ENCODE measurements at regions not wholly inside any gene's neighbourhood (a gene's known extent, or its start where the extent isn't known, plus 50 kb on each side); places are given as distances from the start of the nearest gene placed in this dataset.

DNA sequence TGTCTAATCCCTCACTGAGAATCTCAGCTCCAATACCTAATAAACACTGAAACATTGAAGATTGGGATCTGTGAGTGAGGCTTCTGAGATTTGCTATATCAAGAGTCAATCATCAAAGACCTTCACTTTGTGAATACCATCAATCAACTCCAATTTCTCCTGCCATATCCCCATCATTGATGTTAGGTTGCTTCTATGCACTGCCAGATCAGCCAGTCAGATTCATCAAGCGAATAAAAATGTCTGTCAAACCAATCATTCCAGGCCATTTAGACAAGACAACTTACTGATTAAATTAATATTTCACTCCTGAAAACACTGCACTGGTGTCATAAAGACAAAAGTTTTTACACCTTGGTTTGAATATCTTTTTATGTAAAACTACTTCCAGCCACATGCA lies 1295.5 kb upstream of the LRRTM1 start:
- Histone ChIP-seq H3K36me3 (ENCODE audit: low read depth, low read length) (no peaks in the 10 kb centered on the region), H2AFZ (ENCODE audit: low read length) (no peak overlapping the region), H3K4me3 (ENCODE audit: low read length) (no peak overlapping the region), H3K9me2 (replicated peaks; ENCODE audit: low read length) (no peaks in the 10 kb centered on the region), H3K79me2 (ENCODE audit: low read length) (no peaks in the 10 kb centered on the region), H3K4me2 (ENCODE audit: low read length) (no peak overlapping the region), H3K27ac (ENCODE audit: low read length) (no peak overlapping the region), H3K27me3 (ENCODE audit: low read length) (no peaks in the 10 kb centered on the region), H3K9ac (ENCODE audit: low read length) (no peak overlapping the region), H3F3A (ENCODE audit: low read length, unreplicated experiment) (no peaks in the 10 kb centered on the region), H3K9me3 (ENCODE audit: low read length) (no peaks in the 10 kb centered on the region), H4K20me1 (ENCODE audit: low read length) (no peaks in the 10 kb centered on the region), H3K4me1 (ENCODE audit: insufficient read depth, low read length) (peaks cover 10% of the 10 kb centered on the region; the same call in 1 of the 2 replicates)
- ChIA-PET CTCF (no interaction called here), POLR2A (ENCODE audit: unreplicated experiment) (no interaction called here)
- BruUV-seq (replicated peaks): no TSS peak
- DNase-seq: no peak
- ATAC-seq: no peak
- TF ChIP-seq EZH2 (IDR thresholded peaks at IDR 0.05; ENCODE audit: low read length, unreplicated experiment): no peak
- TF ChIP-seq EZH2phosphoT487 (IDR thresholded peaks at IDR 0.05; ENCODE audit: borderline replicate concordance, low read length): no peak
- no peak for TF ChIP-seq CTCF (conservative IDR thresholded peaks at IDR 0.05; ENCODE audit: low read depth, low read length)
- intact Hi-C loops (cut with micrococcal nuclease): no loop called here

- TF ChIP-seq EZH2phosphoT487 (IDR thresholded peaks at IDR 0.05; ENCODE audit: borderline replicate concordance, low read length) (no peak), EZH2 (IDR thresholded peaks at IDR 0.05; ENCODE audit: low read length, unreplicated experiment) (no peak), CTCF (conservative IDR thresholded peaks at IDR 0.05; ENCODE audit: low read depth, low read length) (no peak)
- intact Hi-C loops (cut with micrococcal nuclease): no loop called here
- H3K9me3 ChIP-seq (ENCODE audit: low read length): no peaks in the 10 kb centered on the region
- no peak overlapping the region for H3K27ac ChIP-seq (ENCODE audit: low read length)
- DNase-seq: peak; percentile 69
- no peaks in the 10 kb centered on the region for H3K27me3 ChIP-seq (ENCODE audit: low read length)
- POLR2A ChIA-PET (ENCODE audit: unreplicated experiment): interaction anchor here (0.6 kb wide), 1 partner anchor 841 kb away, joined by 3 read pairs; no protein-coding TSS in a partner anchor
- H3K4me2 ChIP-seq (ENCODE audit: low read length): no peak overlapping the region
- CTCF ChIA-PET: no interaction called here
- BruUV-seq (replicated peaks): no TSS peak
- H3K4me3 ChIP-seq (ENCODE audit: low read length): no peak overlapping the region
- H3K79me2 ChIP-seq (ENCODE audit: low read length): no peaks in the 10 kb centered on the region
- no peak overlapping the region for H3K9ac ChIP-seq (ENCODE audit: low read length)
- peaks cover 10% of the 10 kb centered on the region; the same call in 1 of the 2 replicates for H3K4me1 ChIP-seq (ENCODE audit: insufficient read depth, low read length)
- H3F3A ChIP-seq (ENCODE audit: low read length, unreplicated experiment): no peaks in the 10 kb centered on the region
- no peaks in the 10 kb centered on the region for H3K9me2 ChIP-seq (replicated peaks; ENCODE audit: low read length)
- peak; percentile 67 for ATAC-seq
- no peaks in the 10 kb centered on the region for H4K20me1 ChIP-seq (ENCODE audit: low read length)
- no peak overlapping the region for H2AFZ ChIP-seq (ENCODE audit: low read length)
- no peaks in the 10 kb centered on the region for H3K36me3 ChIP-seq (ENCODE audit: low read depth, low read length)
Measured at GRCh38 chr2:81598453-81598852, 1293.9 kb upstream of the LRRTM1 start.

DNA sequence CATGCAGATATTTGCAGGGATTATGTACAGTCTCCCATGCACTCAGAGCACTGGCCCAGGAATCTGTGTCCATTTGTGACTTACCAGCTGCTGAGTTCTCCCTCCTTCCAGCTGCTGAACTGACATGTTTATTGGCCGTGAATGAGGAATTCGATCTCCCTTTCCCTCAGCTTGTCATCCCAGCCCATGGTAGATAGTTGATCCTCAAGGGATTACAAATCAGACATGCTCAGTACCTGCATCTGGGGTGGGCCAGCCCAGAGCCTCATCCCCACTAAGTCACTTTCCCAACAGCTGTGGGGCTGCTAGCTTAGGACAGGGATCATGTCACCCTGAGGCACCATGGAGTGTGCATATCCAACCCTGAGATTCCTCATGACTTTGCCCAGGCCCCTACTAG lies 1284.9 kb upstream of the LRRTM1 start:
- Histone ChIP-seq H3K4me1 (ENCODE audit: insufficient read depth, low read length) (peaks cover 7% of the 10 kb centered on the region; the same call in 1 of the 2 replicates), H3K36me3 (ENCODE audit: low read depth, low read length) (no peaks in the 10 kb centered on the region), H2AFZ (ENCODE audit: low read length) (no peak overlapping the region), H3K27ac (ENCODE audit: low read length) (no peak overlapping the region), H3K9me2 (replicated peaks; ENCODE audit: low read length) (no peaks in the 10 kb centered on the region), H3K79me2 (ENCODE audit: low read length) (no peaks in the 10 kb centered on the region), H3K27me3 (ENCODE audit: low read length) (no peaks in the 10 kb centered on the region), H4K20me1 (ENCODE audit: low read length) (no peaks in the 10 kb centered on the region), H3K9me3 (ENCODE audit: low read length) (no peaks in the 10 kb centered on the region), H3K9ac (ENCODE audit: low read length) (no peak overlapping the region), H3K4me3 (ENCODE audit: low read length) (no peak overlapping the region), H3K4me2 (ENCODE audit: low read length) (no peak overlapping the region), H3F3A (ENCODE audit: low read length, unreplicated experiment) (no peaks in the 10 kb centered on the region)
- CTCF ChIA-PET: no interaction called here
- TF ChIP-seq CTCF (conservative IDR thresholded peaks at IDR 0.05; ENCODE audit: low read depth, low read length) (no peak), EZH2 (IDR thresholded peaks at IDR 0.05; ENCODE audit: low read length, unreplicated experiment) (no peak), EZH2phosphoT487 (IDR thresholded peaks at IDR 0.05; ENCODE audit: borderline replicate concordance, low read length) (no peak)
- intact Hi-C loops (cut with micrococcal nuclease): no loop called here
- no peak for DNase-seq
- POLR2A ChIA-PET (ENCODE audit: unreplicated experiment): no interaction called here
- BruUV-seq (replicated peaks): no TSS peak
- no peak for ATAC-seq
